ENCODE measurements at regions not wholly inside any gene's neighbourhood (a gene's known extent, or its start where the extent isn't known, plus 50 kb on each side); places are given as distances from the start of the nearest gene placed in this dataset.

DNA sequence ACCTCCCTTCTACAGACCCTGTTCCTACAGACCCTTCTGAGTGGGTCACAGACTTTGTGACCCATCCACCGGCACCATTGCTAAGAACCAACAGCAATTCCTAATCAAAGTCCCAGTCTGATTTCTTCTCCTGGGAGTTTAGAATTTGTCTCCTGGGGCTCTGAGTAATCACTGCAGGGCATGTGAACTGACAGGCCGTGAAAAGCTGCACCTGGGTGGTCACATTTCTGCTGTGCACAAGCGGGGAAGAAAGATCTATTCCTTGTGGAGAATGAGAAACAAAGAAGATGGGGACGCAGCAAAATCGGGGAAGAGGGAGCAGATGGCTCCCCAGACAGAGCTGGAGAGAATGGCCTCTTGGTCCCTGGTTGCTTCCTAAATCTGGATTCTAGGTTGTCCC lies 151.0 kb downstream of the ARL4C start:
- H3K9me3 ChIP-seq, result no peaks in the 10 kb centered on the region
- no peaks in the 10 kb centered on the region for H3K4me1 ChIP-seq (replicated peaks)
- WGBS, result 88% methylated on average over 5 of the region's 5 CpGs
- DNase-seq (ENCODE audit: low spot score), result no peak
- no peaks in the 10 kb centered on the region for H3K27me3 ChIP-seq (replicated peaks; ENCODE audit: insufficient read depth)
- no peak overlapping the region for H3K4me3 ChIP-seq
- TF ChIP-seq CTCF (IDR thresholded peaks at IDR 0.05), result no peak
- no peak for TF ChIP-seq POLR2A (IDR thresholded peaks at IDR 0.05)
- no peak for TF ChIP-seq POLR2AphosphoS5 (IDR thresholded peaks at IDR 0.05)
- H3K36me3 ChIP-seq, result no peaks in the 10 kb centered on the region
- intact Hi-C loops (cut with DNase I), result no loop called here
- H3K27ac ChIP-seq, result no peak overlapping the region

- Histone ChIP-seq H3K4me3 (no peak overlapping the region), H3K4me1 (replicated peaks) (no peaks in the 10 kb centered on the region), H3K9me3 (no peaks in the 10 kb centered on the region), H3K36me3 (no peaks in the 10 kb centered on the region), H3K27ac (no peak overlapping the region), H3K27me3 (replicated peaks; ENCODE audit: insufficient read depth) (no peaks in the 10 kb centered on the region)
- TF ChIP-seq POLR2A (IDR thresholded peaks at IDR 0.05) (no peak), CTCF (IDR thresholded peaks at IDR 0.05) (no peak), POLR2AphosphoS5 (IDR thresholded peaks at IDR 0.05) (no peak)
- intact Hi-C loops (cut with DNase I), result no loop called here
- WGBS, result 100% methylated on average over 2 of the region's 2 CpGs
- DNase-seq (ENCODE audit: low spot score), result no peak
Observed at GRCh38 chr2:234344012-234344411, 152.9 kb downstream of the ARL4C start.

DNA sequence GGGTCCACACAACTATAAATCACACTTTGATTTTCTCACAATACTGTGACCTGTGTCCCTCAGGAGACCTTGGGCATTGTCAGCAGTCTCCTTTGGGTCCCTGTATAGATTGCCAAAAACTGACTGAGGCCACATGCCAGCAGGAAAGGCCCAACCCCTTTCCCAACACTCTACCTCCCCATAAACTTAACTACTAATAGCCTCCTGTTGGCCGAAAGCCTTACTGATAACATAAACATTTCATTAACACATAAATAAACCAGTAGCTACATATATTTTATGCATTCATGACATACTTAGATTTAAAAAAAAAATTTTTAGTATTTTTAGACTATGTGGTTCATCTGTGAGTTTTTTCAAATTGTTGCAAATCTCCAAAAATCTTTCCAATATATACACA lies 153.5 kb downstream of the ARL4C start:
- 70% methylated on average over 1 of the region's 1 CpG for WGBS
- H3K36me3 ChIP-seq, result no peaks in the 10 kb centered on the region
- no peaks in the 10 kb centered on the region for H3K4me1 ChIP-seq (replicated peaks)
- no peak for DNase-seq (ENCODE audit: low spot score)
- intact Hi-C loops (cut with DNase I), result no loop called here
- H3K27ac ChIP-seq, result no peak overlapping the region
- H3K4me3 ChIP-seq, result no peak overlapping the region
- no peak for TF ChIP-seq CTCF (IDR thresholded peaks at IDR 0.05)
- TF ChIP-seq POLR2A (IDR thresholded peaks at IDR 0.05), result no peak
- TF ChIP-seq POLR2AphosphoS5 (IDR thresholded peaks at IDR 0.05), result no peak
- no peaks in the 10 kb centered on the region for H3K27me3 ChIP-seq (replicated peaks; ENCODE audit: insufficient read depth)
- no peaks in the 10 kb centered on the region for H3K9me3 ChIP-seq

GRCh38 chr2:234341306-234341985 lies 155.4 kb downstream of the ARL4C start:
- WGBS, result 95% methylated on average over 11 of the region's 11 CpGs
- intact Hi-C loops (cut with DNase I), result no loop called here
- Histone ChIP-seq H3K27ac (no peak overlapping the region), H3K4me3 (no peak overlapping the region), H3K4me1 (replicated peaks) (no peaks in the 10 kb centered on the region), H3K27me3 (replicated peaks; ENCODE audit: insufficient read depth) (no peaks in the 10 kb centered on the region), H3K36me3 (no peaks in the 10 kb centered on the region), H3K9me3 (no peaks in the 10 kb centered on the region)
- no peak for TF ChIP-seq CTCF (IDR thresholded peaks at IDR 0.05)
- TF ChIP-seq POLR2AphosphoS5 (IDR thresholded peaks at IDR 0.05), result no peak
- TF ChIP-seq POLR2A (IDR thresholded peaks at IDR 0.05), result no peak
- no peak for DNase-seq (ENCODE audit: low spot score)

DNA sequence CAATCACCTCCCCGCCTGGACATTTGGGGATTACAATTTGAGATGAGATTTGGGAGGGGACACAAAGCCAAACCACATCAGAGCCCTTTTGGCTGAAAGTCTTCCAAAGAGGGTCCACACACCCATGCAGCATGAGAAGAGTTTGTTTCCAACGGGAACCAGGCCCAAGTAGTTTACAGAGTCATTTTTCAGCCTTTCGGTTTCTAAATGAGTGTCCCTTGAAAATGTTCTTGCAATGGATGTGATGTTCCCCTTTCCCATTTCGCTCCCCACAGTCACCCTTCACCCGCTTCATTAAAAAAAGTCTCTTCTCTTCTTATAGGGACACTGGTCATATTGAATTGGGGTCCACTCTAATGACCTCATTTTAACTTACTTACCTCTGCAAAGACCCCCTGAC lies 157.4 kb downstream of the ARL4C start:
- no peak for TF ChIP-seq POLR2A (IDR thresholded peaks at IDR 0.05)
- no peak for TF ChIP-seq CTCF (IDR thresholded peaks at IDR 0.05)
- TF ChIP-seq POLR2AphosphoS5 (IDR thresholded peaks at IDR 0.05), result no peak

More for the DNA sequence above, 157.4 kb downstream of the ARL4C start:
- H3K4me1 ChIP-seq (replicated peaks), result no peaks in the 10 kb centered on the region
- DNase-seq (ENCODE audit: low spot score), result no peak
- intact Hi-C loops (cut with DNase I), result no loop called here
- H3K36me3 ChIP-seq, result no peaks in the 10 kb centered on the region
- no peak overlapping the region for H3K4me3 ChIP-seq
- no peak overlapping the region for H3K27ac ChIP-seq
- no peaks in the 10 kb centered on the region for H3K9me3 ChIP-seq
- H3K27me3 ChIP-seq (replicated peaks; ENCODE audit: insufficient read depth), result no peaks in the 10 kb centered on the region
- 95% methylated on average over 5 of the region's 5 CpGs for WGBS

Measured in prostate gland (tissue), 2 donors.